Renal cortex interstitium (tissue), 11 donors: ENCODE measurements at regions not wholly inside any gene's neighbourhood (a gene's known extent, or its start where the extent isn't known, plus 50 kb on each side); places are given as distances from the start of the nearest gene placed in this dataset.
"Not testable (repeated sequence)": the region's sequence is repeated elsewhere in the genome, so short reads cannot be mapped to it uniquely, and the experiment has no call there.

Experiments used
- DNase-seq, 11 donors: peaks; one replicate each; pipeline ENCODE4 v3.0.0-alpha.2; 2013; ENCODE audit warnings: low read depth in 9 of 11, low spot score in 4 of 11; ENCODE audit errors: extremely low read depth in 1 of 11

- DNase-seq: no peak
These were observed 134.8 kb upstream of the BMPER start for GRCh38 chr7:33770576-33770975.

GRCh38 chr7:33771422-33771821 lies 133.9 kb upstream of the BMPER start:
- DNase-seq: no peak

DNA sequence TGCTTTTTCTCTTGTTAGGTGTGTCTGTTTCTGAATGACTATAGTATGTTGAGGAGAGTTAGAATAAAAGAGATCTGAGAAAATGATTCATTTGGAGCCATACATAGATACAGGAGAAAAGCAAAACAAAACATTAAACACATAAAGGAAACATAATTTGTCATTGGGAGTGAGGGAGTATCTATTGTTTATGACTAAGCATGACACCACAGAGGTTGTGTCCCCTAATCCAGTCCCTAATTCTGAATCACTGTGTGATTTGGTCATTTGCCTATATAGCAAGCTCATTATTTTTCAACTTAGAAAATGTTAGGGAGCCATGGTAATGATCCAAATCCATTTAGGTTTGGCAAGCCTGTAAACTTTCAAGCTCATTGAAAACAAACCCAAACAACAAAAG lies 132.3 kb upstream of the BMPER start:
- no peak for DNase-seq

DNA sequence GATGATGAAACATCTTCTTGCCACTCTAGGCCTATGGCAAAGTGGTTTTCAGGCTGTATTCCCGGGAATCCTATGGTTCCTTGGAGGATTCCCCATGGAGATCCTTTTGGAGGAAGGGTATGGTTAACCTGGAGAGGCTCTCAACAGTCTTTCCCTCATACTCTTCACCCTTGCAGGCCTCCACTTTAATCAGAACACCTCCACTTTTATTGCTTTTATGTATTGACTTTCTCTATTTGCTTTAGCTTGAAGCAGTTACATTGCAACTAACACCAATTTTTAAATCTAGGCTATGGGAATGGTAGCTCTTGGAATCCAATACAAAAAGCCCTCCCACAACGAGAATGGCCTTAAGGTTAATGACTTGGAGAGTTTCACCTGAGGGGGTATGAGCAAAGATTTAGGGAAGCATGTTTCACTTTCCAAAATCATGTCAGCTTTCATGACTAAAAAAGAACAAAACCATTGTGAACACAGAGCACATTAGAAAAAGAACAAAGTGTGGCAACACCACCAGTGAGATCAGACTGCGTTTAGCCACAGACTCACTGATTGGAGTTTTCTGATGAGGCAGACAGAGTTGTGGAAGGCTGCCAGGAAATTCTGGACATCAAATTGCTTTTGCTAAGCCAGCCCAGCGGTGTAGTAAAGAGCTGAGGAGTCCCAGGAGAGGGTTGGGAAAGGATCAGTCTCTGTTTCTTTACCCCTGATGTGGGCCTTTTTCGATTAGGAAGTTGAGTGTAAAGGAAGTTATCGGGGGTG lies 130.4 kb upstream of the BMPER start:
- no peak for DNase-seq

DNA sequence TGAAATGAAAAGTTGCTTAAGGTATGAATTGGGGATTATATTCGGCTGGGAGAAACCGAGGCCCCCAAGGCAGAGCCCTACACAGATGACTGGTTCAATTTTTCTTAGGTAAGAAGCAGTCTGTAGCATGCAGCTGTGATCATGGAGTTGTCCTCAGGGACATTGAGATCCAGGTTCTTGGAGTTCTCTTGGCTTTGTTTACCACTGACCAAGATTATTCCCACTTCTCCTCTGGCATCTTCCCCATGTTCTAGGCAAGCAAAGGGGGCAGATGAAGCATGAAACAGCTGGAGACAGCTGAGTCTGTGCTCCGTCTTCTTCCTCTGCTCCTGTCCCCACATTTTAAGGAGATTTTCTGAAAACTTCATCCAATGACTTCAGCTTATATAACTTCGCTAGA lies 129.5 kb upstream of the BMPER start:
- DNase-seq: no peak

DNA sequence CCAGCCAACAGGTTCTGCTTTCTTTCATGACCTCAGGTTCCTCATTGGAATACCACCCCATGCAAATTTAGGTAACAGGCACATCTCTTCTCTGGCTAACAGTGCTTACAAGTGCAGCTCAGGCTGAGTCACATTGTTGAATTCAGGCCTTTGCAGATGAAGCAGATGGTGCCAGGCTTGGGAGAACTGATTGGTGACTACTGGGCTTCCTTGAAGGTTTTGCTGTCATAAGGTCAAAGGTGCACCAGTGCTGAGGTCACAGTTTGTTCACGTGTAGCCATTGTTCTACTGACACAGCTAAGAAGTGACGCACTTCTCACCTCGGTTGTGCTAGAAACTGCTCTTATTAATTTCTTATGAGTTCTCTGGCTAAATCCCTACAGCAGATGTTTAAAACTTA lies 128.6 kb upstream of the BMPER start:
- DNase-seq: no peak

GRCh38 chr7:33778195-33778594 lies 127.1 kb upstream of the BMPER start:
- no peak for DNase-seq

DNA sequence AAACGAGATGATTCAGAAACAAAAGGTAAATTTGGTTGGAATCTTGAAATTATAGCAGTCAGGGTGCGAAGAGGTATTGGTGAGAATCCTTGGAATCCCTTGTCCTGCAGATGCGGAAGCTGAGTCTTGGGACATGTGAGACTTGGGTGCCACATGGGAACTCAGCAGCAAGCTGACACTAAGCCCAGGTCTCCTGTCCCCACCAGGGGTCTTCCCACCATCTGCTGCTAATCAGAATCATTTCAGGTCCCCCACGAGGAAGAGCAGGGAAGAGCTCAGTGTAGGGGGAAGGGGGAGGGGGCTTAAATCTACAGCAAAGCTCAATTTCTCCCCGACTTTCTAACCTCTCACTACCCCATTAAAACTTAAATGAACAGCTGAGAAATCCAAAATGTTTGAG lies 126.1 kb upstream of the BMPER start:
- DNase-seq: no peak

GRCh38 chr7:33781167-33781566 lies 124.2 kb upstream of the BMPER start:
- DNase-seq: no peak

DNA sequence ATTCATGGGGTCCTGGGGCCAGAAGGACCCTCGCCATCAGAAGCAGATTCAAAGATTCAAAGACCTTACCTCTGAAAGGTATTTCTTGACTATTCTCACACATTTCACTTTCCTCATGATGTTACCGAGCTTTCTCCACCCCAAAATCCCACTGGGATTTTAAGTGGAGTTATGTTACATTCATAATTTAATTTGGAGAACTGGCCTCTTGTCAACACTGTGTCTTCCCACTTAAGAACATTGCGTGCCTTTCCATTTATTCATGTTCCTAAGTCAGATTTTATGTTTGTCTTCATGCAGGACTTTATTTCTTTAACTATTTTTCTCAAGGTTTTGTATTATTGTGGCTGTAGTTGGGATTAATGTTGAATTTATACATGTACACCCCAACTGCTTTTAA lies 123.5 kb upstream of the BMPER start:
- DNase-seq: no peak

DNA sequence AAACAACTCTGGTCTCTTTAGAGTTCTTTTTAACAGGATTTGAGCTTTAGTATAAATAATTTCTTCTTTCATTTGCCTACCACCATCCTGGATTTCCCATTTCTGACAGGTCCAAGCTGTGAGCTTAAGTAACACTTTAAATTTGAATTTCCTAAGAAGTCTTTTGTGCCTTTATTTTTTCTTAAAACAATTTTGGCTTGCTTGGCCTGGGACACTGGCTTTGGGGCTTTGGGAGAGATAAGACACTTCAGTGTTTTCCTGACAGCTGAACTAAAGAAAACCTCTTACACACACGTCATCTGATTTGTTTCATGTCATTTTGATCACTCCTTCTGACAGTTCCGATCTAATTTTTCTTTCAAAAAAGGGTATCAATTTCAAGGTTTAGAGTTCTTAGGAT lies 121.3 kb upstream of the BMPER start:
- DNase-seq: no peak

DNA sequence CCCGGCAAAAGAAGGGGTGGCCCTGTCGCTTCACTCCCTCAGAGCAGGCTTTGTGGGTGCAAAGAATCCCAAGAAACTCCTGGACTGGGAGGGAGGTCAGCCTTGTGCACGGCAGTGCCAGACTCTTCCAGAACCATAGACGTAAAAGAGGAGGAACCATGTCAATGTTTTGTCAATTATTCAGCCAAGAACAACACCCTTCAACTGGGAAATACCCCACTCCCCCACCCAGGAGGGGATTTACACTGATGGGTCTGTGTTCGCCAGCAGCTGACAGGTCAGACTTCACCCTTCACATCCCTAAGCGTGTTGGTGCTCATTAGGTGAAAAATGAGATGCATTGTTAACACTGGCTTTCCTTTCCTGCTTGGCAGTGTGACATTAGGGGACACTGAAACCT lies 116.8 kb upstream of the BMPER start:
- DNase-seq: no peak

- DNase-seq: no peak
These were observed 115.3 kb upstream of the BMPER start for GRCh38 chr7:33789871-33790630.

- DNase-seq: no peak
These were observed 114.6 kb upstream of the BMPER start for GRCh38 chr7:33790746-33791145.

- no peak for DNase-seq
These were observed 113.3 kb upstream of the BMPER start for GRCh38 chr7:33792041-33792440.

- DNase-seq: no peak
These were observed 112.7 kb upstream of the BMPER start for GRCh38 chr7:33792547-33793105.

- no peak for DNase-seq
These were observed 111.7 kb upstream of the BMPER start for GRCh38 chr7:33793616-33794015.

GRCh38 chr7:33794419-33794818 lies 110.9 kb upstream of the BMPER start:
- DNase-seq: no peak

DNA sequence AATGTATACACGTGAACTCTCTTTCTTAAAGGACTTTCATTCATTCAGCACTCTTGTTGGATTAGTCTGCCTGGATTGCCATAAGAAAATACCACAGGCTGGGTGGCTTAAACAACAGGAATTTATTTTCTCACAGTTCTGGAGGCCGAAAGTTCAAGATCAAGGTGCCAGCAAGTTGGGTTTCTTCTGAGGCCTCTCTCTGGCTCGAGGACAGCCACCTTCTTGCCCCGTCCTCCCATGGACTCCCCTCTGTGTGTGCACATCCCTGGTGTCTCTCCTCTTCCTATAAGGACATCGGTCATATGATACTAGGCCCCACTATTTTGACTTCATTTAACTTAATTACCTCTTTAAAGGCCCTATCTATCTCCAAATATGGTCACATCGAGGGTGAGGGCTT lies 110.4 kb upstream of the BMPER start:
- DNase-seq: no peak

DNA sequence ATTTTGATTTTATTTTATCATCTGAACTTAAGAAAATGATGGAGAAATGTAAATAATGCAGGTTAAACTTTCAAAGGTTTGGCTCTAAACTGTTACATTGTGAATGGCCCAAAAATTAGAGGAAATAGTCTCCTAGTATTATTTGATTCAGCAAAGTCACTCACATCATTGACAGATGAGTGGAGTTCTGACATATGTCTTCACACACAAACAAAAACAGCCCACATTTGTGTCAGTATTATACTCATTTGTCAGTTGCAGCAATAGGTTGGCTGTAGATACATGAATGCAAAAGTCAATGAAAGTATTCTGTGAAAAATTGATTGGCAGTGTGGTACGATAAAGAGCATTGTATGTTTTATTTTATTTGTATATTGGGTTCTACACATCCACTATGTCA lies 108.8 kb upstream of the BMPER start:
- no peak for DNase-seq

DNA sequence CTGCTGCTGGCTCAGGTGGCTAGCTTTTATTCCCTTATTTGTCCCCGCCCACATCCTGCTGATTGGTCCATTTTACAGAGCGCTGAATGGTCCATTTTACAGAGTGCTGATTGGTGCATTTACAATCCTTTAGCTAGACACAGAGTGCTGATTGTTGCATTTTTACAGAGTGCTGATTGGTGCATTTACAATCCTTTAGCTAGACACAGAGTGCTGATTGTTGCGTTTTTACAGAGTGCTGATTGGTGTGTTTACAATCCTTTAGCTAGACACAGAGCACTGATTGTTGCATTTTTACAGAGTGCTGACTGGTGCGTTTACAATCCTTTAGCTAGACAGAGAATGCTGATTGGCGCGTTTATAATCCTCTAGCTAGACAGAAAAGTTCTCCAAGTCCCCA lies 107.8 kb upstream of the BMPER start:
- DNase-seq: not testable (repeated sequence)
